IMR-90 (cell line): ENCODE measurements at regions not wholly inside any gene's neighbourhood (a gene's known extent, or its start where the extent isn't known, plus 50 kb on each side); places are given as distances from the start of the nearest gene placed in this dataset.

Experiments used
- CTCF ChIP-seq: conservative IDR thresholded peaks from 2 replicates; pipeline ENCODE4 v1.5.1; 2012; ENCODE audit warnings: mild to moderate bottlenecking, low read depth, low read length, improper control_type of control experiment
- MAFK ChIP-seq: IDR thresholded peaks from 2 replicates; pipeline ENCODE4 v1.6.1; 2012; ENCODE audit warnings: low read depth, low read length, improper control_type of control experiment
- MXI1 ChIP-seq: IDR thresholded peaks from 2 replicates; pipeline ENCODE4 v1.6.1; 2012; ENCODE audit warnings: low read depth, mild to moderate bottlenecking, low read length, moderate library complexity, borderline replicate concordance
- RCOR1 ChIP-seq: IDR thresholded peaks from 2 replicates; pipeline ENCODE4 v1.6.1; 2012; ENCODE audit warnings: mild to moderate bottlenecking, low read length, improper control_type of control experiment; ENCODE audit not compliant: insufficient replicate concordance
- SMC3 ChIP-seq: fragments of 150-350 bp; IDR thresholded peaks from 2 replicates; pipeline ENCODE4 v1.6.1; 2016; ENCODE audit warnings: low read depth, mild to moderate bottlenecking, antibody characterized with exemption, low read length, moderate library complexity

- TF ChIP-seq CTCF, result no peak
- no peak for TF ChIP-seq RCOR1
- TF ChIP-seq MXI1, result no peak
- no peak for TF ChIP-seq MAFK
- no peak for TF ChIP-seq SMC3
Observed at GRCh38 chr2:160924936-160925353, 235.3 kb upstream of the TANK start.
